ENCODE measurements at regions not wholly inside any gene's neighbourhood (a gene's known extent, or its start where the extent isn't known, plus 50 kb on each side); places are given as distances from the start of the nearest gene placed in this dataset.

GRCh38 chr7:69166979-69167516, 431.2 kb upstream of the AUTS2 start:
- no peaks in the 10 kb centered on the region for H3K27me3 ChIP-seq
- H3K27ac ChIP-seq: no peak overlapping the region
- no peak overlapping the region for H3K4me3 ChIP-seq
- DNase-seq (ENCODE audit: low spot score in 2 of 2): no peak
- no peaks in the 10 kb centered on the region for H3K9me3 ChIP-seq
- WGBS: 51% methylated on average over 7 of the region's 7 CpGs
- H3K4me1 ChIP-seq: no peaks in the 10 kb centered on the region
- TF ChIP-seq POLR2A (IDR thresholded peaks at IDR 0.05) (no peak), EP300 (IDR thresholded peaks at IDR 0.05) (no peak), POLR2AphosphoS5 (IDR thresholded peaks at IDR 0.05) (no peak)
- TF ChIP-seq, protein P1, sequence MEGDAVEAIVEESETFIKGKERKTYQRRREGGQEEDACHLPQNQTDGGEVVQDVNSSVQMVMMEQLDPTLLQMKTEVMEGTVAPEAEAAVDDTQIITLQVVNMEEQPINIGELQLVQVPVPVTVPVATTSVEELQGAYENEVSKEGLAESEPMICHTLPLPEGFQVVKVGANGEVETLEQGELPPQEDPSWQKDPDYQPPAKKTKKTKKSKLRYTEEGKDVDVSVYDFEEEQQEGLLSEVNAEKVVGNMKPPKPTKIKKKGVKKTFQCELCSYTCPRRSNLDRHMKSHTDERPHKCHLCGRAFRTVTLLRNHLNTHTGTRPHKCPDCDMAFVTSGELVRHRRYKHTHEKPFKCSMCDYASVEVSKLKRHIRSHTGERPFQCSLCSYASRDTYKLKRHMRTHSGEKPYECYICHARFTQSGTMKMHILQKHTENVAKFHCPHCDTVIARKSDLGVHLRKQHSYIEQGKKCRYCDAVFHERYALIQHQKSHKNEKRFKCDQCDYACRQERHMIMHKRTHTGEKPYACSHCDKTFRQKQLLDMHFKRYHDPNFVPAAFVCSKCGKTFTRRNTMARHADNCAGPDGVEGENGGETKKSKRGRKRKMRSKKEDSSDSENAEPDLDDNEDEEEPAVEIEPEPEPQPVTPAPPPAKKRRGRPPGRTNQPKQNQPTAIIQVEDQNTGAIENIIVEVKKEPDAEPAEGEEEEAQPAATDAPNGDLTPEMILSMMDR (IDR thresholded peaks at IDR 0.05): no peak
- H3K36me3 ChIP-seq: no peaks in the 10 kb centered on the region

DNA sequence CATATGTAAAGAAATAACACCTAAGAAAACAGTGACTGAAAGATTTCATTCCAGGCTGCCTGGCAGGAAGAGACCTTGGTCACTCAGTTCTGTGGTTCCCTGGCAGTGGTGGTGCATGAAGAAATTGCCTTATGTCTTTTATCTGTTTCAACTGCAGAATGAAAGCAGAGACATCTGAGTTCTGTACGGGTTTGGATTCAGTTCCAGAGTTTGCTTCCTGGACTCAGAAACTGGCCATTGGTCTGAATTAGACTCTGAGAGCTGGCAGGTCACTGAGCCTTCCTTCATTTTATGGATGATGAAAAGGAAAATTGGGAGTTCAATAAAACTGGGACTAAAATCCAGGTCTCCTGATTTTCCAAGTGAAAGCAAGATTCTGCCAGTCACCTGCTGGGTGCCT, 428.9 kb upstream of the AUTS2 start:
- H3K27ac ChIP-seq: no peak overlapping the region
- H3K9me3 ChIP-seq: no peaks in the 10 kb centered on the region
- DNase-seq (ENCODE audit: low spot score in 2 of 2): no peak
- H3K36me3 ChIP-seq: no peaks in the 10 kb centered on the region
- no peaks in the 10 kb centered on the region for H3K27me3 ChIP-seq
- no peak overlapping the region for H3K4me3 ChIP-seq
- 85% methylated on average over 1 of the region's 1 CpG for WGBS
- H3K4me1 ChIP-seq: no peaks in the 10 kb centered on the region
- TF ChIP-seq, protein P1 (IDR thresholded peaks at IDR 0.05): no peak
- TF ChIP-seq EP300 (IDR thresholded peaks at IDR 0.05) (no peak), POLR2A (IDR thresholded peaks at IDR 0.05) (no peak), POLR2AphosphoS5 (IDR thresholded peaks at IDR 0.05) (no peak)

DNA sequence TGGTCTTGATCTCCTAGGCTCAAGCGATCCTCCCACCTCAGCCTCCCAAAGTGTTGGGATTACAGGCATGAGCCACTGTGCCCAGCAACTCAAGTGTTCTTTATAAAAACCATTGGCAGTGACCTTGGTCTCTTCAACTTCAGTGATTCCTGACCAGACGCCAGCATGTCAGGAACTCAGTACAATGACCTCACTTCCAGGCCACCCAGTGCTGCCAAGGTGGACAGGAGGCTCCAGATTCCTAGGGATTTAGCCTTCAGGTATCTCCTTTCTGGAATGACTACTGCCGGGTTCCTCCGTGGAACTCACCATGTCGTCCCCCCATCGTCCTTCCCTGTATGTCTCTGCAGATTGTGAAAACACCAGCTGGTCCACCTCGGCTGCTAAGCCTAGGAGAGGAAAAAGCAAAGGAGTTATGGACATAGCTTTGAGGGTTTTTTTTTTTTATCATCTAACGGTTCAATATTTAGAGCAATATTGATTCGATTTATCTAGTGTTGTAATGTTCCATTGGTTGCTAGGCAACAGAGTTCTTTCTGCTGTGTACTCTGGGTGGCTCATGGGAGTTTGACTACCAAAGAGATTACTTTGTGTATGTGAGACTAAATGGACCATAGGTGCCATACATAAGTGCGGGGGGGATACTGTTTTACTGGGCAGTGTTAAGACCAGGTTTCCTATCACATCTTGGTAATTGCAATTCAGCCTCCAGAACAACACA, 425.8 kb upstream of the AUTS2 start:
- no peak for DNase-seq (ENCODE audit: low spot score in 2 of 2)
- Histone ChIP-seq H3K27me3 (no peaks in the 10 kb centered on the region), H3K36me3 (no peaks in the 10 kb centered on the region), H3K27ac (no peak overlapping the region), H3K9me3 (no peaks in the 10 kb centered on the region), H3K4me3 (no peak overlapping the region), H3K4me1 (no peaks in the 10 kb centered on the region)
- TF ChIP-seq, protein P1 (IDR thresholded peaks at IDR 0.05): no peak
- 85% methylated on average over 10 of the region's 10 CpGs for WGBS

DNA sequence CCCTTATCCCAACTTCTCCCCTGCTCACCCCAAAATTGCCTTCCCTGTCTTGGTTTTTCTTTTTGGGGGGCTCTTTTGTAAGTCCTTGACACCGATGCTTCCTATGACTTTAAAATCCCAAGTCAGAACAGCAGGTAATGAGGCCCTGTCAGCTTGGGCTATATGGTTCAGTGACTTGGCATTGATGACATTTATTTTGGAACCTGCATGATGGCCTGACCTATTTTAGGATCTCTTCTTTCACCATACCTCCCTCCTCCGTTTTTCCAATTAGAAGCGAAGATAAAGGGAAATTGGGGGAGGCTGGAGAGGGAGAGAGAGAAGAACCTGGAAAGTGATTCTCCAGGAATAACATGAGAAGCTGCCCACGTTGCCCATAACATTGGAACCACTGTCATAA, 424.9 kb upstream of the AUTS2 start:
- no peak for TF ChIP-seq POLR2A (IDR thresholded peaks at IDR 0.05)
- TF ChIP-seq EP300 (IDR thresholded peaks at IDR 0.05): no peak
- TF ChIP-seq, protein P1 (IDR thresholded peaks at IDR 0.05): no peak
- TF ChIP-seq POLR2AphosphoS5 (IDR thresholded peaks at IDR 0.05): no peak
- no peak overlapping the region for H3K4me3 ChIP-seq
- no peaks in the 10 kb centered on the region for H3K36me3 ChIP-seq
- WGBS: 84% methylated on average over 4 of the region's 4 CpGs
- H3K27ac ChIP-seq: no peak overlapping the region
- no peaks in the 10 kb centered on the region for H3K4me1 ChIP-seq
- no peak for DNase-seq (ENCODE audit: low spot score in 2 of 2)
- H3K9me3 ChIP-seq: no peaks in the 10 kb centered on the region
- H3K27me3 ChIP-seq: no peaks in the 10 kb centered on the region

GRCh38 chr7:69173846-69174245, 424.4 kb upstream of the AUTS2 start:
- H3K4me1 ChIP-seq: no peaks in the 10 kb centered on the region
- no peaks in the 10 kb centered on the region for H3K36me3 ChIP-seq
- WGBS: 87% methylated on average over 1 of the region's 1 CpG
- DNase-seq (ENCODE audit: low spot score in 2 of 2): no peak
- H3K27me3 ChIP-seq: no peaks in the 10 kb centered on the region
- TF ChIP-seq EP300 (IDR thresholded peaks at IDR 0.05): no peak
- TF ChIP-seq, protein P1 (IDR thresholded peaks at IDR 0.05): no peak
- no peak for TF ChIP-seq POLR2AphosphoS5 (IDR thresholded peaks at IDR 0.05)
- TF ChIP-seq POLR2A (IDR thresholded peaks at IDR 0.05): no peak
- no peak overlapping the region for H3K4me3 ChIP-seq
- no peak overlapping the region for H3K27ac ChIP-seq
- H3K9me3 ChIP-seq: no peaks in the 10 kb centered on the region
